Spleen (tissue), 11 donors: ENCODE measurements at regions not wholly inside any gene's neighbourhood (a gene's known extent, or its start where the extent isn't known, plus 50 kb on each side); places are given as distances from the start of the nearest gene placed in this dataset.
"Not testable (repeated sequence)": the region's sequence is repeated elsewhere in the genome, so short reads cannot be mapped to it uniquely, and the experiment has no call there.

Source experiments
- DNase-seq: peaks from one replicate; pipeline ENCODE4 v3.0.0-alpha.2; 2020
- H3K27ac ChIP-seq, 8 donors: fragments of 200-600 bp; sonication (generic) in 7 of 8; 1 replicate in 4 of 8; 2 replicates in 4 of 8; pipeline versions ENCODE4 v1.5.0 to v1.8.0; 2016 to 2021; ENCODE audit warnings: inconsistent platforms in 4 of 8, mild to moderate bottlenecking in 4 of 8, moderate library complexity in 1 of 8
- H3K27me3 ChIP-seq, 7 donors: fragments of 200-600 bp; sonication (generic) in 6 of 7; replicated peaks in 1 of 7; 1 replicate in 4 of 7; 2 replicates in 3 of 7; pipeline versions ENCODE4 v1.5.0 to v1.8.0; 2016 to 2021; ENCODE audit warnings: inconsistent platforms in 3 of 7, mild to moderate bottlenecking in 1 of 7
- H3K36me3 ChIP-seq, 6 donors: fragments of 200-600 bp; sonication (generic) in 5 of 6; 1 replicate in 4 of 6; 2 replicates in 2 of 6; pipeline versions ENCODE4 v1.5.0 to v1.8.0; 2016 to 2021; ENCODE audit warnings: inconsistent platforms in 2 of 6
- H3K4me1 ChIP-seq, 6 donors: fragments of 200-600 bp; sonication (generic) in 5 of 6; 1 replicate in 3 of 6; 2 replicates in 3 of 6; pipeline versions ENCODE4 v1.5.0 to v1.8.0; 2016 to 2021; ENCODE audit warnings: inconsistent platforms in 3 of 6
- H3K4me3 ChIP-seq, 8 donors: fragments of 200-600 bp; sonication (generic) in 7 of 8; 1 replicate in 4 of 8; 2 replicates in 4 of 8; pipeline versions ENCODE4 v1.5.0 to v1.8.0; 2016 to 2021; ENCODE audit warnings: inconsistent platforms in 4 of 8, mild to moderate bottlenecking in 4 of 8, moderate library complexity in 2 of 8
- H3K9me3 ChIP-seq, 8 donors: fragments of 200-600 bp; sonication (generic) in 7 of 8; 1 replicate in 4 of 8; 2 replicates in 4 of 8; pipeline versions ENCODE4 v1.5.0 to v1.8.0; 2016 to 2021; ENCODE audit warnings: inconsistent platforms in 4 of 8
- POLR2A ChIP-seq, 3 donors: fragments of 450-650 bp; IDR thresholded peaks; one replicate each; pipeline ENCODE4 v1.5.1; 2017; ENCODE audit warnings: antibody characterized with exemption in 3 of 3, mild to moderate bottlenecking in 1 of 3
- POLR2AphosphoS5 ChIP-seq, 3 donors: sonication (generic); formaldehyde crosslinking; IDR thresholded peaks; one replicate each; pipeline ENCODE4 v1.5.1; 2017; ENCODE audit warnings: antibody characterized with exemption in 3 of 3
- WGBS, 5 donors: extraction: QIAGEN DNeasy Blood & Tissue Kit in 3 of 5; methylation state at CpG; one replicate each; pipeline versions ENCODE4 v1.1.5 to v1.1.7; 2013 to 2018; 5-methylcytosine and 5-hydroxymethylcytosine counted together
- intact Hi-C: fragments of 100-400 bp; cut with DNase I; formaldehyde crosslinking; loops from one replicate; pipeline ENCODE4 v1.15.0; 2023; ENCODE audit warnings: low total_unique reads
- TF ChIP-seq, protein P1 (sequence below), 11 experiments: fragments of 200-600 bp in 7 of 11; fragments of 450-650 bp in 4 of 11; sonication (generic) in 4 of 11; IDR thresholded peaks in 8 of 11; conservative IDR thresholded peaks in 3 of 11; 1 replicate in 7 of 11; 2 replicates in 4 of 11; pipeline versions ENCODE4 v1.4.0 to v1.8.0; 2016 to 2021; ENCODE audit warnings: antibody characterized with exemption in 11 of 11, inconsistent platforms in 4 of 11, mild to moderate bottlenecking in 1 of 11
- donor health status: healthy with polysubstance abuse.
- donor health status: DM: no; HTN: no; CAD: no; lungs with moderate emphysema.
- donor health status: DM: no; HTN: no; CAD: no.
- donor health status: Bipolar disorder and iron deficiency.
- donor health status: healthy.
- donor health status: DM: no; HTN: no; CAD: no.
- donor health status: DM: yes; HTN: yes; CAD: no.

DNA sequence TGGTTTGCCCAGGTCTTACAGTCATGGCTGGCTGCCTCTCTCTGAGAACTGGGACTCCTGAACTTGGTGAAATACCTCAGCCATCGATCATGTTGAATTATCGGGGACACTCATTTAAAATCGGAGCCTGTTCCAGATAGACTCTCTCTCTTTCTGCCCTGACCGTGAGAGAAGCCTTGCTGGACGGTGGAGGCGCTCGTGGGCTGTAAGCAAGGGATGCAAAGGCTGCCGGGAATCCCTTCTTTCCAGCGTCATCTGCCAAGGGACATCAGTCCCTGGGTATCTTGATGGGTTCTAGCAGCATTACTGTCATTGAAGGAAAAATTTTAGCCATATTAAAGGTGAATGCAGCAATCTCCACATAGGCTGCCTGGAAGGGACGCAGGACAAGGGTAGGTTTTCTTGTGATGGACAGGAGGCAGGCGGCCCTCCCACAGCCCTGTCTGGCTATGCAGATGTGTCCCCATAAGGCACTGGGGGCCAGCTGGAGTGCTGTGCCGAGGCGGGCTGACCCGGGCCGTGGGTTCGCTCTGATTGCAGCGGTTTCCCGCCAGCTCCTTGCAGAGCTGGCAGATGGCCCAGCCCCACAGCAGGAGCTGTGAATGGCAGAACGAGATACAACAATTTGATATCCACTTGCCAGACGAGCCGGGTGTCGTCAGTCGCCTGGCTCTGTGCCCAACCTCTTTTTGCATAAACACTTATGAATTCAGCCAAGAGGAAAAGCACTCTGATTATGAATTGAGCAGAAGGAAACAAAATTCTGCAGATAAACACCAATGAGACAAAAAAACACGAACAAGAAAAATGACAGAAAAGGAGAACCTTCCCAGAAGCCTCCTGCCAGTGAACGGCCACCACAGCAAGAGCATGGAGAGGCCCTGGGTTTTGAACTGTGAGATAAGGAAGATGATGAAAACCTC is 151.9 kb upstream of the ALDH3B2 start:
- peak in 2 of 3 donors; percentile 43 to 82 for TF ChIP-seq POLR2AphosphoS5 (IDR thresholded peaks at IDR 0.05)
- peak overlapping the region in 4 of 8 donors; percentile 20 to 46 (median 35) for H3K27ac ChIP-seq
- intact Hi-C loops, H3K9me3 ChIP-seq, H3K4me3 ChIP-seq, H3K36me3 ChIP-seq: not testable (repeated sequence)
- 19 to 23% (median 21%) methylated on average over 25 of the region's 25 CpGs for WGBS, 5 donors
- H3K4me1 ChIP-seq: peaks cover 0 to 13% (median 2%) of the 10 kb centered on the region in 6 donors
- DNase-seq: peak; percentile 78
- H3K27me3 ChIP-seq: peaks cover 0 to 49% (median 4%) of the 10 kb centered on the region in 7 donors

DNA sequence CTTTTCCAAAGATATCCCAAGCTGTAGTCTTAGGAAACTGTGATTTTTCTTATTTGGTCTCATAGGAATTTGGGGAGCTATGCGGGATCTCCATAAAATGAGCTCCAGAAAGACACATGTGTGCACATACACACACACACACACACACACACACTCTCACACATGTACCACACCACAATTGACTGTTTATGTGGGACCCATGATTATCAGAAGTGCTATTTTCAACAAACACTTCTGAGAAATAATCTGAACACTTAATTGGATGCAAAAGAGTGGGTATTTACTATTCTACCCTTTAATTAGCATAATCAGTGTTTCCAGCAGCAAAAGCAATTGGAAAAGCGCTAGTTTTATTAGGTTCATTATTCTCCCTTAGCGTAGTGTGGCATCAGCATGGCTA is 150.4 kb upstream of the ALDH3B2 start:
- H3K9me3 ChIP-seq, H3K4me3 ChIP-seq, H3K27ac ChIP-seq, DNase-seq, intact Hi-C loops, H3K36me3 ChIP-seq: not testable (repeated sequence)
- H3K4me1 ChIP-seq: peaks cover 0 to 13% (median 2%) of the 10 kb centered on the region in 6 donors
- H3K27me3 ChIP-seq: peaks cover 0 to 43% (median 4%) of the 10 kb centered on the region in 7 donors
- 87 to 94% (median 93%) methylated on average over 2 to 3 of the region's 3 CpGs for WGBS, 5 donors

DNA sequence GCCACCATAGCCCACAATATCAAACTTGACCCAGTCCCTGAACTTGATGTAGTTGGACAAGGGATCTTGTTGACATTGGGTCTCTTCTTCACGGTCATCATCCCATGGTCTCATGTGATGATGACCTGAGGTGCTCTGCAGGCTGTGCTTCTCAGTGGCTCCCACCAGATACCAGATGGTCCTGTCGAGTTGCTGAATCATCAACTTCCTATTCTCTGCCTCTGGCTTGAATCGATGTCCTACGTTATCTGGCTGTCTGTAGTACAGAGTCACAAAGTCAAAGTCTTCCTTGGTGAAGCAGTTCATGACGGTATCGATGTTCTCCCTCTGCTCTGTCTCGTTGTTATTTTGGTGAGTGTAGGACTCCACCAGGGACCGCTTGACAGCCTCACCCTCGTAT is 145.7 kb upstream of the ALDH3B2 start:
- intact Hi-C loops: no loop called here
- no peaks in the 10 kb centered on the region for H3K4me1 ChIP-seq
- no peak overlapping the region for H3K27ac ChIP-seq
- no peak for DNase-seq
- no peaks in the 10 kb centered on the region for H3K36me3 ChIP-seq
- WGBS, 5 donors: 51 to 70% (median 56%) methylated on average over 9 of the region's 9 CpGs
- no peaks in the 10 kb centered on the region for H3K9me3 ChIP-seq
- H3K27me3 ChIP-seq: peaks cover 0 to 7% (median 0%) of the 10 kb centered on the region in 7 donors
- TF ChIP-seq, protein P1, sequence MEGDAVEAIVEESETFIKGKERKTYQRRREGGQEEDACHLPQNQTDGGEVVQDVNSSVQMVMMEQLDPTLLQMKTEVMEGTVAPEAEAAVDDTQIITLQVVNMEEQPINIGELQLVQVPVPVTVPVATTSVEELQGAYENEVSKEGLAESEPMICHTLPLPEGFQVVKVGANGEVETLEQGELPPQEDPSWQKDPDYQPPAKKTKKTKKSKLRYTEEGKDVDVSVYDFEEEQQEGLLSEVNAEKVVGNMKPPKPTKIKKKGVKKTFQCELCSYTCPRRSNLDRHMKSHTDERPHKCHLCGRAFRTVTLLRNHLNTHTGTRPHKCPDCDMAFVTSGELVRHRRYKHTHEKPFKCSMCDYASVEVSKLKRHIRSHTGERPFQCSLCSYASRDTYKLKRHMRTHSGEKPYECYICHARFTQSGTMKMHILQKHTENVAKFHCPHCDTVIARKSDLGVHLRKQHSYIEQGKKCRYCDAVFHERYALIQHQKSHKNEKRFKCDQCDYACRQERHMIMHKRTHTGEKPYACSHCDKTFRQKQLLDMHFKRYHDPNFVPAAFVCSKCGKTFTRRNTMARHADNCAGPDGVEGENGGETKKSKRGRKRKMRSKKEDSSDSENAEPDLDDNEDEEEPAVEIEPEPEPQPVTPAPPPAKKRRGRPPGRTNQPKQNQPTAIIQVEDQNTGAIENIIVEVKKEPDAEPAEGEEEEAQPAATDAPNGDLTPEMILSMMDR (IDR thresholded peaks at IDR 0.05 in 8 of 11, conservative IDR thresholded peaks at IDR 0.05 in 3 of 11): no peak
- no peak for TF ChIP-seq POLR2AphosphoS5 (IDR thresholded peaks at IDR 0.05)
- no peak for TF ChIP-seq POLR2A (IDR thresholded peaks at IDR 0.05)
- no peak overlapping the region for H3K4me3 ChIP-seq

DNA sequence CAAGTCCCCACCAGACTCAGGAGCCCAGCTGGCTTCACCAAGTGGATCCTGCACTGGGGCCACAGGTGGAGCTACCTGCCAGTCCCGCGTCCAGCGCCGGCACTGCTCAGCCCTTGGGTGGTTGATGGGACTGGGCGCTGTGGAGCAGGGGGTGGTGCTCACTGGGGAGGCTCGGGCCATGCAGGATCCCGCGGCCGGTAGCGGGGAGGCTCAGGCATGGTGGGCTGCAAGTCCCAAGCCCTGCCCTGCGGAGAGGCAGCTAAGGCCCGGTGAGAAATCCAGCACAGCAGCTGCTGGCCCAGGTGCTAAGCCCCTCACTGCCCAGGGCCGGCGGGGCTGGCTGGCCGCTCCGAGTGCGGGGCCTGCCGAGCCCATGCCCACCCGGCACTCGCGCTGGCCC is 143.1 kb upstream of the ALDH3B2 start:
- intact Hi-C loops, DNase-seq, H3K36me3 ChIP-seq, H3K4me3 ChIP-seq, H3K9me3 ChIP-seq, H3K27me3 ChIP-seq, H3K27ac ChIP-seq, H3K4me1 ChIP-seq: not testable (repeated sequence)
- 85 to 94% (median 89%) methylated on average over 9 to 21 of the region's 21 CpGs for WGBS, 5 donors

DNA sequence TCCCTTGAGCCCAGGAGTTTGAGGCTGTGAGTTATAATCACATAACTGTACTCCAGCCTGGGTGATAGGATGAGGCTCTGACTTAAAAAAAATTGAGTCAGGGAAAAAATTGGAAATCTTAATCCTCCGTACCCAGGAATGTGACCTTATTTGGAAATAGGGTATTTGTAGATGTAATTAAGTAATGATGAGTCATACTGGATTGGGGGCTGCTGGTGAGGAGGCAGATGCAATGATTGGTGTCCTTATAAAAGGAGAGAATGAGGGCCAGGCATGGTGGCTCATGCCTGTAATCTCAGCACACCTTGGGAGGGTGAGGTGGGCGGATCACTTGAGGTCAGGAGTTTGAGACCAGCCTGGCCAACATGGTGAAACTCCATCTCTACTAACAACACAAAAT is 134.9 kb upstream of the ALDH3B2 start:
- H3K4me3 ChIP-seq, DNase-seq, intact Hi-C loops, H3K27ac ChIP-seq, H3K27me3 ChIP-seq, H3K9me3 ChIP-seq, H3K36me3 ChIP-seq: not testable (repeated sequence)
- peaks cover 0 to 13% (median 10%) of the 10 kb centered on the region in 6 donors for H3K4me1 ChIP-seq
- WGBS, 5 donors: 54 to 92% (median 88%) methylated on average over 2 of the region's 2 CpGs

DNA sequence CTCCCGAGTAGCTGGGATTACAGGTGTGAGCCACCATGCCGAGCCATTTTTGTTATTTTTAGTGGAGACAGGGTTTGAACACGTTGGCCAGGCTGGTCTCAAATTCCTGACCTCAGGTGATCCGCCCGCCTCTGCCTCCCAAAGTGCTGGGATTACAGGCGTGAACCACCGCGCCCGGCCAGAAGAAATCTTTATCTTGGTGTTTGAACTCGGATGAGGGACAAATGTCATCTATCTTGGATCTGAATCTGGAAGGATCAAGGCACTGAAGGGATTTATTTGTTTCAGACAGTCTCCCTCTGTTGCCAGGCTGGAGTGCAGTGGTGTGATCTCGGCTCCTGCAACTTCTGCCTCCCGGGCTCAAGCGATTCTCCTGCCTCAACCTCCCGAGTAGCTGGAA is 133.5 kb upstream of the ALDH3B2 start:
- H3K27ac ChIP-seq, H3K4me3 ChIP-seq, H3K36me3 ChIP-seq, H3K27me3 ChIP-seq, DNase-seq, H3K9me3 ChIP-seq, intact Hi-C loops: not testable (repeated sequence)
- WGBS, 5 donors: 92 to 100% (median 94%) methylated on average over 8 to 13 of the region's 14 CpGs
- peaks cover 0 to 15% (median 11%) of the 10 kb centered on the region in 6 donors for H3K4me1 ChIP-seq

DNA sequence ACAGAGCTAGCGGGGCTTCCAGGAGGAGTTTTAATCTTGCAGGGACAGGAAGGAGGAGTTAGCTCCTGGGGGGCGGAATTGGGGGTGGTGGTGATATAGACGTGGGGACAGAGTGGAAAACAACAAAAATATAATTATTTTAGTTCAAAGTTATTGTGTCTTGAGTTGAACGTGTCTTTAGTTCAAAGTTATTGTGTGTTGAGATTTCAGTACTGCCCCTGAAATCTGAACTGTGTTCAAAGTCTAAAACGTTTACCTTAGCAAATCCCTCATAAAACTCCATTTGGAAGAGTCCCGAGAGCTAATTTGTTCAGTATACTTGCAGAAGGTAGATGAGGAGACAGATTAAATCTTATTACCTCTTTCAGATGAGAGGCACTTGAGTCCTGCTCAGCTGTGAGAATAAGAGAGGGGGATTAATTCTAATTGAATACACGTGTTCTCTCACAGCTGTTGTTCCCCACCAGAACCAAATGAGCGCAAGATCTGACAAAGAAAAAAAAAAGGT is 132.4 kb upstream of the ALDH3B2 start:
- 39 to 46% (median 44%) methylated on average over 8 of the region's 8 CpGs for WGBS, 5 donors
- H3K36me3 ChIP-seq, H3K9me3 ChIP-seq, intact Hi-C loops, DNase-seq, H3K27me3 ChIP-seq: not testable (repeated sequence)
- Histone ChIP-seq H3K4me1 (peaks cover 0 to 15% (median 11%) of the 10 kb centered on the region in 6 donors), H3K27ac (peak overlapping the region in 3 of 8 donors; percentile 90 to 94 (median 93)), H3K4me3 (peak overlapping the region in 3 of 8 donors; percentile 70 to 90 (median 77))

DNA sequence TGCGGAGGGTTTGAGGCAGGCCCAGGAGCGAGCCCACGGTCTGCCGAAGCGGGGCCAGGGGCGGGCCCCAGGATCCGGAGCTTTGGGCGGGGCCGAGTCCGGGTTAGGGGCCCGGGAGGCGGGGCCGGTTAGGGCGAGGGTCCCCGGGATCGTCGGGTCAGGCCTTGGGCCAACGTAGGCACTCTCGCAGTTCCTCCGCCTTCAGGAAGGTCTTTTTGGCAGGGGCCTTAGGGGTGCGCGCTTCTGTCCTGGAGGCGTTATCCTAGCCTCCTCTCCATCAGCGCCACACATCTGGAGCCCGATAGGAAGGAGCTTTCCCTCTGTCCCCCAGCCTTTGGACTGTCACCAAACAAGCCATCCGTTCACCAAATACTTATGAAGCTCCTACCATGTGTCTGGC is 131.8 kb upstream of the ALDH3B2 start:
- 1 to 2% (median 2%) methylated on average over 10 to 26 of the region's 26 CpGs for WGBS, 5 donors
- H3K36me3 ChIP-seq, H3K9me3 ChIP-seq, H3K27me3 ChIP-seq, intact Hi-C loops: not testable (repeated sequence)
- Histone ChIP-seq H3K4me3 (peak overlapping the region; percentile 21 to 90 (median 51)), H3K4me1 (peaks cover 0 to 15% (median 11%) of the 10 kb centered on the region in 6 donors), H3K27ac (peak overlapping the region; percentile 29 to 94 (median 87))
- DNase-seq: peak; percentile 92
